DND-41 (cell line): ENCODE measurements at regions not wholly inside any gene's neighbourhood (a gene's known extent, or its start where the extent isn't known, plus 50 kb on each side); places are given as distances from the start of the nearest gene placed in this dataset.

Experiments
- CTCF ChIP-seq: IDR thresholded peaks from 2 replicates; pipeline ENCODE4 v1.5.1; 2012; ENCODE audit warnings: borderline replicate concordance, low read length, moderate library complexity, mild to moderate bottlenecking; ENCODE audit not compliant: poor library complexity, severe bottlenecking; ENCODE audit errors: extremely low read depth
- EZH2 ChIP-seq: IDR thresholded peaks from 3 replicates; pipeline ENCODE4 v1.6.1; 2012; ENCODE audit warnings: borderline replicate concordance, low read depth, mild to moderate bottlenecking, moderate library complexity, low read length, inconsistent platforms; ENCODE audit not compliant: severe bottlenecking

GRCh38 chr3:16765661-16766060 is 119.1 kb upstream of the PLCL2 start:
- TF ChIP-seq CTCF (no peak), EZH2 (no peak)
